Panc1 (cell line): ENCODE measurements at regions not wholly inside any gene's neighbourhood (a gene's known extent, or its start where the extent isn't known, plus 50 kb on each side); places are given as distances from the start of the nearest gene placed in this dataset.

Experiments used
- ATAC-seq: fragments of 200-7000 bp; cut with Tn5 transposase; 2 replicates; pipeline ENCODE4 v1.9.1; 2020; ENCODE audit warnings: mild to moderate bottlenecking, moderate library complexity
- BruUV-seq: library from RNA; stranded (reverse); fragments of 400-500 nt; replicated peaks from 2 replicates; lab custom pipeline; 2021; lab: Mats Ljungman, UMichigan
- CTCF ChIA-PET: fragments of 300-600 bp; sonication (Branson Sonifier 250); formaldehyde crosslinking; loops from one replicate; lab custom pipeline; 2022; ENCODE audit warnings: antibody characterized with exemption; lab: Charles Lee
- POLR2A ChIA-PET: fragments of 300-600 bp; sonication (Branson Sonifier 250); formaldehyde crosslinking; loops from one replicate; lab custom pipeline; 2022; ENCODE audit warnings: antibody characterized with exemption; lab: Charles Lee
- DNase-seq: peaks from one replicate; pipeline ENCODE4 v3.0.0-alpha.2; 2010; ENCODE audit warnings: low read depth, low spot score
- H3K27ac ChIP-seq: 2 replicates; pipeline ENCODE4 v1.5.1; 2011; ENCODE audit warnings: mild to moderate bottlenecking, low read length, inconsistent platforms
- H3K27me3 ChIP-seq: fragments of 200-500 bp; sonication (Bioruptor generic); 2 replicates; pipeline ENCODE4 v1.6.0; 2014; ENCODE audit warnings: low read length, inconsistent platforms; ENCODE audit not compliant: control insufficient read depth, insufficient read depth
- H3K36me3 ChIP-seq: fragments of 200-500 bp; sonication (Bioruptor generic); 2 replicates; pipeline ENCODE4 v1.5.1; 2014; ENCODE audit warnings: inconsistent platforms, mild to moderate bottlenecking, low read length, moderate library complexity; ENCODE audit not compliant: control insufficient read depth, insufficient read depth
- H3K4me1 ChIP-seq: 2 replicates; pipeline ENCODE4 v1.5.1; 2011; ENCODE audit warnings: inconsistent platforms, mild to moderate bottlenecking, low read length, moderate library complexity; ENCODE audit not compliant: control insufficient read depth, insufficient read depth
- H3K4me3 ChIP-seq, 2 experiments: 2 replicates each; pipeline ENCODE4 v1.5.1; 2011 to 2012; ENCODE audit warnings: low read depth in 2 of 2, low read length in 2 of 2, mild to moderate bottlenecking in 2 of 2, inconsistent platforms in 1 of 2, moderate library complexity in 1 of 2
- H3K9me3 ChIP-seq: fragments of 200-500 bp; sonication (Bioruptor generic); 2 replicates; pipeline ENCODE4 v1.5.1; 2014; ENCODE audit warnings: low read depth, mild to moderate bottlenecking, inconsistent platforms, low read length, moderate library complexity; ENCODE audit not compliant: control insufficient read depth, insufficient read depth
- POLR2AphosphoS5 ChIP-seq: IDR thresholded peaks from 2 replicates; pipeline ENCODE4 v1.6.1; 2012; ENCODE audit warnings: mild to moderate bottlenecking, low read depth, low read length, moderate library complexity
- REST ChIP-seq, 2 experiments: IDR thresholded peaks; 2 replicates each; pipeline ENCODE4 v1.6.1; 2011 to 2012; ENCODE audit warnings: low read depth in 2 of 2, control low read depth in 1 of 2, low read length in 1 of 2, mild to moderate bottlenecking in 1 of 2, moderate library complexity in 1 of 2; ENCODE audit not compliant: insufficient read depth in 1 of 2
- SIN3A ChIP-seq: IDR thresholded peaks from 2 replicates; pipeline ENCODE4 v1.6.1; 2012; ENCODE audit warnings: low read depth, mild to moderate bottlenecking, low read length, moderate library complexity, borderline replicate concordance; ENCODE audit not compliant: insufficient read depth
- TCF7L2 ChIP-seq: IDR thresholded peaks from 2 replicates; pipeline ENCODE4 v1.6.1; 2011; ENCODE audit warnings: mild to moderate bottlenecking, low read depth, low read length, inconsistent platforms
- in situ Hi-C: cut with HindIII; loops from 2 replicates; pipeline ENCODE4 v1.10.0; 2016; ENCODE audit warnings: low sequenced_read_pairs, low pct_unique_long_range_greater_than_20kb
- intact Hi-C: fragments of 100-400 bp; cut with micrococcal nuclease; formaldehyde crosslinking; loops from one replicate; pipeline ENCODE4 v1.10.0; 2022; ENCODE audit not compliant: unreplicated experiment
- TF ChIP-seq, protein P1 (sequence below): fragments of 450-650 bp; IDR thresholded peaks from 2 replicates; pipeline ENCODE4 v1.5.1; 2017; ENCODE audit warnings: mild to moderate bottlenecking

DNA sequence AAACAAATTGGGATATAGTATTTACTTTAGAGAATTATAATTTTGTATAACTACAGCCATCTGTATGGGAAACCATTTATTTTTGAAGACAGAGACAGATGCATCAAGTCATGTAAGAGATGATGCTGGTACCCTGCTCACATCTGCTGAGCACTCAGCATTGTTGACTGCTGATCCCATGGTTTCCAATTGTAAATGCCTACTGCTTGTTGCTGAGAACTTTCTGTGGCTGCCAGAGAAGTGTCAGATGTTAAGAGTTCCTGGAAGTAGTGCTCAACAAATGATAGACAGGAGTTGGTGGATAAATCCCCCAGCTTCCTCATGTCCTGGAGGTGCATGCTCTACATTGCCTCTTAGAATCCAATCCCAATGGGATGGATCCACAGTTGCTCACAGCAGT lies 167.1 kb downstream of the OXSM start:
- DNase-seq: no peak
- no peak for ATAC-seq
- POLR2A ChIA-PET: no interaction called here

DNA sequence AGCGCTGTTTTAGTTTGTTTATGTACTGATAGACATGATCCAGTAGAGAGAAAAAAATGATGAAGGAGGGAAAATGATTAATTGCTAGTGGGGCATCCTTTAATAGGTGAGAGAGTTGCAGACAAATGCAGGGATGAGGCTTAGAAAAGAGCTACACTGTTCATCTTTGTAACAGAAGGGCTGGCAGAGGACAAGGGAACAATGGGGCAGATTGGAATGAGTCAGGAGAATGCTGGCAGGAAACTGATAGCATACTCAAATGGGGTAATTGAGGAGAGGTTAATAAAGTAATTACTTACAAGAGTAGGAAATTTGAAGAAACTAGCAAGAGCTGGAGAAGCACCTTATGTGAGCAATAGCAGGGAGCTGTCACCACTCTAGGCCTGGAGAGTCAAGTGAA lies 170.9 kb downstream of the OXSM start:
- TF ChIP-seq TCF7L2 (no peak), SIN3A (no peak), POLR2AphosphoS5 (no peak), REST (IDR thresholded peaks at IDR 0.05; ENCODE audit: insufficient read depth in 1 of 2, low read depth in 2 of 2, low read length in 1 of 2) (no peak)
- TF ChIP-seq, protein P1, sequence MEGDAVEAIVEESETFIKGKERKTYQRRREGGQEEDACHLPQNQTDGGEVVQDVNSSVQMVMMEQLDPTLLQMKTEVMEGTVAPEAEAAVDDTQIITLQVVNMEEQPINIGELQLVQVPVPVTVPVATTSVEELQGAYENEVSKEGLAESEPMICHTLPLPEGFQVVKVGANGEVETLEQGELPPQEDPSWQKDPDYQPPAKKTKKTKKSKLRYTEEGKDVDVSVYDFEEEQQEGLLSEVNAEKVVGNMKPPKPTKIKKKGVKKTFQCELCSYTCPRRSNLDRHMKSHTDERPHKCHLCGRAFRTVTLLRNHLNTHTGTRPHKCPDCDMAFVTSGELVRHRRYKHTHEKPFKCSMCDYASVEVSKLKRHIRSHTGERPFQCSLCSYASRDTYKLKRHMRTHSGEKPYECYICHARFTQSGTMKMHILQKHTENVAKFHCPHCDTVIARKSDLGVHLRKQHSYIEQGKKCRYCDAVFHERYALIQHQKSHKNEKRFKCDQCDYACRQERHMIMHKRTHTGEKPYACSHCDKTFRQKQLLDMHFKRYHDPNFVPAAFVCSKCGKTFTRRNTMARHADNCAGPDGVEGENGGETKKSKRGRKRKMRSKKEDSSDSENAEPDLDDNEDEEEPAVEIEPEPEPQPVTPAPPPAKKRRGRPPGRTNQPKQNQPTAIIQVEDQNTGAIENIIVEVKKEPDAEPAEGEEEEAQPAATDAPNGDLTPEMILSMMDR: no peak
- ChIA-PET CTCF (no interaction called here), POLR2A (no interaction called here)
- Histone ChIP-seq H3K27me3 (no peaks in the 10 kb centered on the region), H3K4me3 (no peak overlapping the region), H3K36me3 (no peaks in the 10 kb centered on the region), H3K9me3 (no peaks in the 10 kb centered on the region), H3K4me1 (no peaks in the 10 kb centered on the region), H3K27ac (no peak overlapping the region)
- BruUV-seq: no TSS peak
- ATAC-seq: no peak
- DNase-seq: no peak
- intact Hi-C loops (no loop called here), in situ Hi-C loops (no loop called here)

More for the DNA sequence above, 167.1 kb downstream of the OXSM start:
- Histone ChIP-seq H3K27ac (no peak overlapping the region), H3K9me3 (no peaks in the 10 kb centered on the region), H3K4me3 (no peak overlapping the region), H3K27me3 (no peaks in the 10 kb centered on the region), H3K36me3 (no peaks in the 10 kb centered on the region), H3K4me1 (no peaks in the 10 kb centered on the region)
- CTCF ChIA-PET: no interaction called here
- in situ Hi-C loops (no loop called here), intact Hi-C loops (no loop called here)
- no TSS peak for BruUV-seq
- TF ChIP-seq, protein P1: no peak
- TF ChIP-seq SIN3A (no peak), REST (IDR thresholded peaks at IDR 0.05; ENCODE audit: insufficient read depth in 1 of 2, low read depth in 2 of 2, low read length in 1 of 2) (no peak), POLR2AphosphoS5 (no peak), TCF7L2 (no peak)
